RPMI7951 (cell line): ENCODE measurements at regions not wholly inside any gene's neighbourhood (a gene's known extent, or its start where the extent isn't known, plus 50 kb on each side); places are given as distances from the start of the nearest gene placed in this dataset.

Source experiments
- DNase-seq: peaks from one replicate; pipeline ENCODE4 v3.0.0-alpha.2; 2012; ENCODE audit warnings: low read depth

DNA sequence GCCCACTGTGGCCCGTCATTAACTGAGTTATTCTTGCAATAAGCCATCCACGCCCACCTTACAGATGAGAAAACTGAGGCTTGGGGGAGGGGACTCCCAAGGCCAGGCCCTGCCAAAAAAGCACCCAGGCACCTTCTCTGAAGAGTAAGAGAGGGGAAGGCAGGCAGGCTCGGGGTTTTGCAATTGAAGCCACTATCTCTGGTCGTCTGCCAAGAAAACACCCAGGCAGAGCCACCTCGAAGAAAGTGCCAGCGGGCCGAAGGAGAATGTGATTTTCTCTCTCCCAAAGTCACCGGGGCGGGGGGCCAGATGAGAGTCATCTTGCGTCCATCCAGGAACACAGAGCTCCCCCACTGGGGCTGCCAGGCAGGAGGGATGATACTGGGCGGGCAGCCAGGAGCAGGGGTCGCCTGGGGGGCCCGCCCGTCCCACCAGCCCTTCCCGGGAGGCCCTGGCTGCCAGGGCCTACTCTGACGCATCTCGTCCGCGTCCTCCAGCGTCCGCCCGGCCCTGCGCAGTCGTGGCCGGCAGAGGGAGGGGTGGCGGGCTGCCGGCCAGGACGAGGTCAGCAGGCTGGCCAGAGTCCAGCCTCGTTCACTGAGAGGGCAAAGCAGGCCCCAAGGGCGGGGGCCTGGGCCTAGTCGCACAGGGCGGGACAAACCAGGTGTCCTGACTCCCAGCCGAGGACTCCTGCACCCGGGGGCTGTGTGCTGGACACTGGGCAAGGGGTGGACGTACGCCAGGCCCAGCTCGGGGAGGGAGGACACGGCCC lies 74.3 kb downstream of the RFLNA start:
- DNase-seq = peak; percentile 98

DNA sequence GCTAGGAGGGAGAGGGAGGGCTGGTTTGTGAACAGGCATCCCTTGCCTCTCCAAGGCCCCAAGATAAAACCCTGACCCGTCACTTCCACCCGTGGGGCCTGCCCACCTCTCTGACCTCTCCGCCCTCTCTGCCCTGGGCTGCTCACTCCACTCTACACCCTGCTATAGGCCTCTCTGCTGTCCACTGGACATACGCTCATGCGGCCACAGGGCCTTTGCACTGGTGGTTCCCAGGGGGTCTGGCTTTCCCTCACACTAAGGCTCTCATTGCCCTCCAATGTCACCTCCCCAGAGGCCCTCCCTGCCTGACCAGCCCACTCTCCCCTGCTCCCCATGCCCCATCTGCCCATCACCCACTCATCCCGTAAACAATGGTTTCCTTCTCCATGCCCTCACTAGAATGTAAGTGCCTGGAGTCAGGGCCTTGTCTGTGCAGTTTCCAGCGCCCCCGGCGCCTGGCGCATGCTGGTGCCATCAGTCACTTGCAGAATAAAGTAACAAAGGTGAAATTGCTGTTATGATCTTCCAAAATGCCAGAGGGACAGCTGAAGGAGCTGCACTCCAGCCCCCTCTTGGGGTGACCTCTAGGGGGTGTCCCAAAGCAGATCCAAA lies 73.6 kb downstream of the RFLNA start:
- DNase-seq = no peak

DNA sequence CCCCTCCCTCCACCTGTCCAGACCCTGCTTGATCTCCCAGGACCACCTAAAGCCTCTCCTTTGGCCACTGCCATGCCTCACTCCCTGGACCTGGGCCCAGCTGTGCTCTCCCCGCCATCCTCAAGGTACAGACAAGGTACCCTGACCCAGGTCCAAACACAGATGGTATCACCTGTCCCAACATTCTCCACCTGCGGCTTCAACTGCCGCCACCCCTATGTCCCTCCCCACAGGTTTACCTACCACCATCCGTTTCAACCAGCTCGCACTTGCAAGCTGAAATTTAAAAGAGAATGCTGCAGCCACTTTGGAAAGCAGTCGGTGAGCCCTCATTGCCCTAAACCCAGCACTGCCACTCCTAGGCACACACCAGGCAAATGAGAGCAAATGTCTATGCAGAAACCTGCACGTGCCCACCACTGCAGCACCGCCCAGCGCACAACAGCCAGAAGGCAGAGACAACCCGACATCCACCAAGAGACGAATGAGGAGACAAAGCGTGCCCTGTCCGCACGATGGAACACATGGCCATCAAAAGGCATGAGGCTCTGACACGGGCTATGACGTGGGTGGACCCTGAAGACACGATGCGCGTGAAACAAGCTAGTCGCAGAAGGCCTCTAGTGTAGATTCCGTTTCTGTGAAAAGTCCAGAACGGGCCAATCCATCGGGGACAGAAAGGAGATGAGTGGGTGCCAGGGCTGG lies 71.0 kb downstream of the RFLNA start:
- no peak for DNase-seq
